Endothelial cell of umbilical vein (primary cell): ENCODE measurements at regions not wholly inside any gene's neighbourhood (a gene's known extent, or its start where the extent isn't known, plus 50 kb on each side); places are given as distances from the start of the nearest gene placed in this dataset.

Experiments used
- EZH2 ChIP-seq: IDR thresholded peaks from 2 replicates; pipeline ENCODE4 v1.6.1; 2012; ENCODE audit warnings: borderline replicate concordance, low read depth, mild to moderate bottlenecking, moderate library complexity, low read length, inconsistent platforms; ENCODE audit not compliant: severe bottlenecking
- GATA2 ChIP-seq: IDR thresholded peaks from 2 replicates; pipeline ENCODE4 v1.7.0; 2011; ENCODE audit warnings: low read depth, mild to moderate bottlenecking, moderate library complexity, mixed read lengths, low read length; ENCODE audit not compliant: insufficient read length, insufficient read depth
- JUN ChIP-seq: IDR thresholded peaks from 2 replicates; pipeline ENCODE4 v1.6.1; 2011; ENCODE audit warnings: borderline replicate concordance, low read depth; ENCODE audit not compliant: insufficient read length, insufficient read depth
- MYC ChIP-seq: IDR thresholded peaks from one replicate; pipeline ENCODE4 v1.6.1; 2011; ENCODE audit warnings: mild to moderate bottlenecking, low read depth, low read length
- POLR2A ChIP-seq: IDR thresholded peaks from 2 replicates; pipeline ENCODE4 v1.6.1; 2012; ENCODE audit warnings: low read depth, mild to moderate bottlenecking, control low read depth, low read length
- POLR2AphosphoS5 ChIP-seq: IDR thresholded peaks from 2 replicates; pipeline ENCODE4 v1.6.1; 2012; ENCODE audit warnings: low read depth, mild to moderate bottlenecking, control low read depth, low read length, moderate library complexity; ENCODE audit not compliant: insufficient read depth
- TF ChIP-seq, protein P1 (sequence below), 2 donors: IDR thresholded peaks; 1 replicate in 1 of 2; 2 replicates in 1 of 2; pipeline ENCODE4 v1.5.1; 2011; ENCODE audit warnings: low read length in 2 of 2, mild to moderate bottlenecking in 2 of 2, moderate library complexity in 2 of 2, control low read depth in 1 of 2, inconsistent platforms in 1 of 2, low read depth in 1 of 2; ENCODE audit not compliant: insufficient read depth in 1 of 2; ENCODE audit errors: extremely low read depth in 1 of 2
- TF ChIP-seq, protein P2 (sequence below): IDR thresholded peaks from 2 replicates; pipeline ENCODE4 v1.6.1; 2011; ENCODE audit not compliant: insufficient read depth, insufficient read length

DNA sequence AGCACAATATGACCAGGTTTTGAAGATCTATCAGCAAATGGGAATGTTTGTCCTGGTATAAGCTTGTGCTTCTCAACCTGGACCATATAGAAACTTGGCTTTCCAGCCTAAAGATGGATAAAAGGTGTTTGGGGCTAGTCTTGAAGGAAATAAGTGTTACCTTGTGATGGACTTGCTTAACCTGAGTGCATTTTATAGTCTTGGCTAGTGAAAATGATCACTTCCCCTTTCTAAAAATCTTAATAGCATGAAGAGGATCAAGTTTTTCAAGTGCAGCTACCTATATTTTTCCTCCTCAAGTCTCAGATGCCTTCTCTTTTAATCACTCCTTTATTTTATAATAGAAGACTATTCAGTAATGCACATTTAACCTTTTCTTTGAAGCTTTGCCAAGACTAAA, 919.8 kb upstream of the SLITRK1 start:
- TF ChIP-seq, protein P1, sequence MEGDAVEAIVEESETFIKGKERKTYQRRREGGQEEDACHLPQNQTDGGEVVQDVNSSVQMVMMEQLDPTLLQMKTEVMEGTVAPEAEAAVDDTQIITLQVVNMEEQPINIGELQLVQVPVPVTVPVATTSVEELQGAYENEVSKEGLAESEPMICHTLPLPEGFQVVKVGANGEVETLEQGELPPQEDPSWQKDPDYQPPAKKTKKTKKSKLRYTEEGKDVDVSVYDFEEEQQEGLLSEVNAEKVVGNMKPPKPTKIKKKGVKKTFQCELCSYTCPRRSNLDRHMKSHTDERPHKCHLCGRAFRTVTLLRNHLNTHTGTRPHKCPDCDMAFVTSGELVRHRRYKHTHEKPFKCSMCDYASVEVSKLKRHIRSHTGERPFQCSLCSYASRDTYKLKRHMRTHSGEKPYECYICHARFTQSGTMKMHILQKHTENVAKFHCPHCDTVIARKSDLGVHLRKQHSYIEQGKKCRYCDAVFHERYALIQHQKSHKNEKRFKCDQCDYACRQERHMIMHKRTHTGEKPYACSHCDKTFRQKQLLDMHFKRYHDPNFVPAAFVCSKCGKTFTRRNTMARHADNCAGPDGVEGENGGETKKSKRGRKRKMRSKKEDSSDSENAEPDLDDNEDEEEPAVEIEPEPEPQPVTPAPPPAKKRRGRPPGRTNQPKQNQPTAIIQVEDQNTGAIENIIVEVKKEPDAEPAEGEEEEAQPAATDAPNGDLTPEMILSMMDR (IDR thresholded peaks at IDR 0.05; ENCODE audit: extremely low read depth in 1 of 2, insufficient read depth in 1 of 2, low read depth in 1 of 2, low read length in 2 of 2) = no peak
- TF ChIP-seq POLR2A = no peak
- TF ChIP-seq, protein P2, sequence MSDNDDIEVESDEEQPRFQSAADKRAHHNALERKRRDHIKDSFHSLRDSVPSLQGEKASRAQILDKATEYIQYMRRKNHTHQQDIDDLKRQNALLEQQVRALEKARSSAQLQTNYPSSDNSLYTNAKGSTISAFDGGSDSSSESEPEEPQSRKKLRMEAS = no peak
- no peak for TF ChIP-seq JUN
- TF ChIP-seq MYC = no peak
- no peak for TF ChIP-seq POLR2AphosphoS5
- TF ChIP-seq EZH2 = no peak
- TF ChIP-seq GATA2 = no peak
